ENCODE measurements at regions not wholly inside any gene's neighbourhood (a gene's known extent, or its start where the extent isn't known, plus 50 kb on each side); places are given as distances from the start of the nearest gene placed in this dataset.

DNA sequence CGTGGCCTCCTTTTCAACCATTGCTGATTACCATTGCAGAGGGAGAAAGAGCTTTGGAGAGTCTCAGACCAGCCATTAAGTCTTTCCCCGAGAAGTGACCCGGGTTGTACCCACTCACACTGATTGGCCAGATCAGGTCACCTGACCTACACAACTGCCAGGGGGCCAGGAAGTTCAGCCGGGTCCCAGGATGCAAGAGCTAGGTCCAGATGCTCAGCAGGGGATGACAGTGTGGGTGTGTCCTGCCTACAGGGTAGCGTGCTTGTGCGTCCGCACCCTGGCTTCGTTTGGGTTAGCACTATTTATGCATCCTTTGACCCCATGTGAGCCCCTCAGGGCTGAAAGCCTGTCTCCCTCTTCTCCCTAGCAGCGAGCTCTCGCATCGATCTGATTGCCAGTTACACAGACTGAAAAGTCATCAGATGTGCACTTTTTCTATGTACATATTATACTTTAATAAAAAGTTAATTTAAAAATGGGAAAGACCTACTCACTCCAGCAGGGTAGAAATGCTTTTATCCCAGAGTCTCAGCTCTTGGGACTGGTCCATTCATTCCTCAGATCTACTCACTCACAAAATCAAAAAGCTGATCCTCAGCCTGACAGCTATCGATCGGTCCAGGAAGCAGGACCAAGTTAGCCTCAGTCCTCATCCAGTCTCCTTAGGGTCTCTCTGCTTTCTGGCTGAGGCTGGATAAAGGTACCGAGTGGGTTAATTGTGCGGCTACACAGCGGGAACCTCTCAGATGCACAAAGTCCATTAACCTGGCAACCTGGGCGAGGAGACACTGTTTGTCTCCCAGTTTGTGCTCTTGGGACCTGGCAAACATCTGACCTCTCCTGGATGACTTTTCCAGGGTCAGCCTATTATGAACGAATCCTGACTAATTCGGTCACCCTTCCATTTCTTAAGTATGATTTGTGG lies 68.0 kb downstream of the SERPINA3 start:
- TF ChIP-seq, protein P1, sequence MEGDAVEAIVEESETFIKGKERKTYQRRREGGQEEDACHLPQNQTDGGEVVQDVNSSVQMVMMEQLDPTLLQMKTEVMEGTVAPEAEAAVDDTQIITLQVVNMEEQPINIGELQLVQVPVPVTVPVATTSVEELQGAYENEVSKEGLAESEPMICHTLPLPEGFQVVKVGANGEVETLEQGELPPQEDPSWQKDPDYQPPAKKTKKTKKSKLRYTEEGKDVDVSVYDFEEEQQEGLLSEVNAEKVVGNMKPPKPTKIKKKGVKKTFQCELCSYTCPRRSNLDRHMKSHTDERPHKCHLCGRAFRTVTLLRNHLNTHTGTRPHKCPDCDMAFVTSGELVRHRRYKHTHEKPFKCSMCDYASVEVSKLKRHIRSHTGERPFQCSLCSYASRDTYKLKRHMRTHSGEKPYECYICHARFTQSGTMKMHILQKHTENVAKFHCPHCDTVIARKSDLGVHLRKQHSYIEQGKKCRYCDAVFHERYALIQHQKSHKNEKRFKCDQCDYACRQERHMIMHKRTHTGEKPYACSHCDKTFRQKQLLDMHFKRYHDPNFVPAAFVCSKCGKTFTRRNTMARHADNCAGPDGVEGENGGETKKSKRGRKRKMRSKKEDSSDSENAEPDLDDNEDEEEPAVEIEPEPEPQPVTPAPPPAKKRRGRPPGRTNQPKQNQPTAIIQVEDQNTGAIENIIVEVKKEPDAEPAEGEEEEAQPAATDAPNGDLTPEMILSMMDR (IDR thresholded peaks at IDR 0.05) = no peak
- TF ChIP-seq EZH2phosphoT487 (IDR thresholded peaks at IDR 0.05) (no peak), EZH2 (IDR thresholded peaks at IDR 0.05) (no peak)

All from neural progenitor cell (in vitro differentiated cells).